ENCODE measurements at regions not wholly inside any gene's neighbourhood (a gene's known extent, or its start where the extent isn't known, plus 50 kb on each side); places are given as distances from the start of the nearest gene placed in this dataset.
"Not testable (repeated sequence)": the region's sequence is repeated elsewhere in the genome, so short reads cannot be mapped to it uniquely, and the experiment has no call there.

GRCh38 chrX:81857192-81857591 is 655.3 kb downstream of the SH3BGRL start:
- ATAC-seq (no peak), DNase-seq (ENCODE audit: missing footprints) (no peak)
- intact Hi-C loops (cut with DNase I) = no loop called here

- intact Hi-C loops (cut with DNase I) = no loop called here
- no peak for DNase-seq (ENCODE audit: missing footprints)
- ATAC-seq = no peak
Observed at GRCh38 chrX:81866873-81867272, 665.0 kb downstream of the SH3BGRL start.

- DNase-seq (ENCODE audit: missing footprints) (no peak), ATAC-seq (no peak)
- intact Hi-C loops (cut with DNase I) = no loop called here
Observed at GRCh38 chrX:81868979-81869378, 667.1 kb downstream of the SH3BGRL start.

- intact Hi-C loops (cut with DNase I) = no loop called here
- no peak for DNase-seq (ENCODE audit: missing footprints)
- no peak for ATAC-seq
Observed at GRCh38 chrX:81874807-81875206, 672.9 kb downstream of the SH3BGRL start.

GRCh38 chrX:81875800-81876199 is 673.9 kb downstream of the SH3BGRL start:
- ATAC-seq (no peak), DNase-seq (ENCODE audit: missing footprints) (no peak)
- intact Hi-C loops (cut with DNase I) = no loop called here

- intact Hi-C loops (cut with DNase I) = no loop called here
- no peak for DNase-seq (ENCODE audit: missing footprints)
- ATAC-seq = no peak
Observed at GRCh38 chrX:81876437-81876836, 674.5 kb downstream of the SH3BGRL start.

GRCh38 chrX:81890521-81890920 is 688.6 kb downstream of the SH3BGRL start:
- ATAC-seq (no peak), DNase-seq (ENCODE audit: missing footprints) (no peak)
- intact Hi-C loops (cut with DNase I) = no loop called here

- ATAC-seq = no peak
- no peak for DNase-seq (ENCODE audit: missing footprints)
- intact Hi-C loops (cut with DNase I) = no loop called here
Observed at GRCh38 chrX:81900522-81900921, 698.6 kb downstream of the SH3BGRL start.

GRCh38 chrX:81925812-81926211 is 723.9 kb downstream of the SH3BGRL start:
- ATAC-seq = no peak
- DNase-seq (ENCODE audit: missing footprints) = no peak
- intact Hi-C loops (cut with DNase I) = no loop called here

GRCh38 chrX:81945911-81946310 is 744.0 kb downstream of the SH3BGRL start:
- intact Hi-C loops (cut with DNase I); DNase-seq (ENCODE audit: missing footprints); ATAC-seq: not testable (repeated sequence)

- intact Hi-C loops (cut with DNase I) = no loop called here
- DNase-seq (ENCODE audit: missing footprints) (no peak), ATAC-seq (no peak)
Observed at GRCh38 chrX:81957318-81957717, 755.4 kb downstream of the SH3BGRL start.

- ATAC-seq = no peak
- intact Hi-C loops (cut with DNase I) = no loop called here
- DNase-seq (ENCODE audit: missing footprints) = no peak
Observed at GRCh38 chrX:81957900-81958545, 756.1 kb downstream of the SH3BGRL start.

- DNase-seq (ENCODE audit: missing footprints) (no peak), ATAC-seq (no peak)
- intact Hi-C loops (cut with DNase I) = no loop called here
Observed at GRCh38 chrX:81959964-81960363, 758.1 kb downstream of the SH3BGRL start.

GRCh38 chrX:81974413-81974812 is 772.5 kb downstream of the SH3BGRL start:
- DNase-seq (ENCODE audit: missing footprints); intact Hi-C loops (cut with DNase I); ATAC-seq: not testable (repeated sequence)

GRCh38 chrX:81979806-81980515 is 778.1 kb downstream of the SH3BGRL start:
- intact Hi-C loops (cut with DNase I) = no loop called here
- no peak for DNase-seq (ENCODE audit: missing footprints)
- no peak for ATAC-seq

GRCh38 chrX:81987217-81987616 is 785.3 kb downstream of the SH3BGRL start:
- DNase-seq (ENCODE audit: missing footprints); ATAC-seq; intact Hi-C loops (cut with DNase I): not testable (repeated sequence)

GRCh38 chrX:81996166-81996565 is 794.3 kb downstream of the SH3BGRL start:
- DNase-seq (ENCODE audit: missing footprints) = no peak
- intact Hi-C loops (cut with DNase I) = no loop called here
- ATAC-seq = no peak

GRCh38 chrX:82029571-82030218 is 827.8 kb downstream of the SH3BGRL start:
- no peak for DNase-seq (ENCODE audit: missing footprints)
- no peak for ATAC-seq
- intact Hi-C loops (cut with DNase I) = no loop called here

GRCh38 chrX:82031250-82031649 is 829.3 kb downstream of the SH3BGRL start:
- ATAC-seq (no peak), DNase-seq (ENCODE audit: missing footprints) (no peak)
- intact Hi-C loops (cut with DNase I) = no loop called here

- ATAC-seq = no peak
- no peak for DNase-seq (ENCODE audit: missing footprints)
- intact Hi-C loops (cut with DNase I) = no loop called here
Observed at GRCh38 chrX:82038793-82039192, 836.9 kb downstream of the SH3BGRL start.
